Activated CD4-positive, alpha-beta T cell treated with anti-CD3 and anti-CD28 coated beads, Interleukin-2, amount 10 ng/mL, durations not matched to agents 7 days and 5 days (primary cell): ENCODE measurements at regions not wholly inside any gene's neighbourhood (a gene's known extent, or its start where the extent isn't known, plus 50 kb on each side); places are given as distances from the start of the nearest gene placed in this dataset.

ENCODE experiments used
- CTCF ChIA-PET: fragments of 350-600 bp; sonication (Branson Sonifier 250); formaldehyde crosslinking; loops from one replicate; lab custom pipeline; 2021; ENCODE audit warnings: antibody characterized with exemption; lab: Charles Lee
- POLR2A ChIA-PET: fragments of 350-600 bp; sonication (Branson Sonifier 250); formaldehyde crosslinking; loops from one replicate; lab custom pipeline; 2021; ENCODE audit warnings: antibody characterized with exemption; lab: Charles Lee
- DNase-seq: peaks from one replicate; pipeline ENCODE4 v3.0.0-alpha.2; 2020
- H3K27ac Mint-ChIP-seq: one replicate; pipeline ENCODE4 v1.8.0; 2021; ENCODE audit warnings: mild to moderate bottlenecking, moderate library complexity, mixed read lengths
- H3K27me3 Mint-ChIP-seq: one replicate; pipeline ENCODE4 v1.8.0; 2021; ENCODE audit warnings: mixed read lengths
- H3K36me3 Mint-ChIP-seq: one replicate; pipeline ENCODE4 v1.8.0; 2021; ENCODE audit warnings: low read depth, mixed read lengths
- H3K4me1 Mint-ChIP-seq: one replicate; pipeline ENCODE4 v1.8.0; 2021; ENCODE audit warnings: mixed read lengths
- H3K4me3 Mint-ChIP-seq: one replicate; pipeline ENCODE4 v1.8.0; 2021; ENCODE audit warnings: mild to moderate bottlenecking, moderate library complexity, mixed read lengths
- H3K9me3 Mint-ChIP-seq: one replicate; pipeline ENCODE4 v1.8.0; 2021; ENCODE audit warnings: mixed read lengths

GRCh38 chr5:57592236-57592635, 109.6 kb upstream of the ACTBL2 start:
- DNase-seq: no peak
- no peak overlapping the region for H3K4me3 Mint-ChIP-seq
- H3K9me3 Mint-ChIP-seq: peaks cover 4% of the 10 kb centered on the region
- no peaks in the 10 kb centered on the region for H3K4me1 Mint-ChIP-seq
- ChIA-PET CTCF (no interaction called here), POLR2A (no interaction called here)
- H3K36me3 Mint-ChIP-seq: no peaks in the 10 kb centered on the region
- H3K27ac Mint-ChIP-seq: no peak overlapping the region
- H3K27me3 Mint-ChIP-seq: no peaks in the 10 kb centered on the region

- DNase-seq: no peak
- H3K27me3 Mint-ChIP-seq: no peaks in the 10 kb centered on the region
- no peaks in the 10 kb centered on the region for H3K36me3 Mint-ChIP-seq
- no peak overlapping the region for H3K27ac Mint-ChIP-seq
- no peak overlapping the region for H3K4me3 Mint-ChIP-seq
- H3K4me1 Mint-ChIP-seq: no peaks in the 10 kb centered on the region
- ChIA-PET POLR2A (no interaction called here), CTCF (no interaction called here)
- H3K9me3 Mint-ChIP-seq: peaks cover 4% of the 10 kb centered on the region
Measured at GRCh38 chr5:57586649-57587048, 104.0 kb upstream of the ACTBL2 start.

DNA sequence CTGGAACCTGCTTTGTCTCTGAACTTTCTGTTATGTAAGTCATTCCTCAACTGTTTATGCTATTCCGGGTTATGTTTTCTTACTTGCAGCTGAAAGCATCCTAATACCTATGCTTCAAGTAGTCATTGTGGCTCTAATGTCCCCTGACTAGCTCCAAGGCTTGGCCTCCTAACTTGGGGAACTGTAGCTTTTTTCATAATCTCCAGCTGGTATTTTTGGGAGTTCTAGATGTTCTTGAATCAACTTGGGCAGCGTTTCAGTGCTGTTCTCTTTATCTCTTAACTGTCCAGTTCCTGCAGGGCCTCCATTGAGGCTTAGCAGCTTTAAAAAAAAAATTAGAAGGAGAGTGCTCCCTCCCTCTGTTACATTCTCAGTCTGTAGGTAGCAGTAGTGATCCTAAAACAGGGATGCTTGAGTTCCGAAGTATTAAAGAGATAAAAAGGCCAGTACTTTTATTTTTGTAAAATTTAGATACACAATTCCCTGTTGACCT, 100.0 kb upstream of the ACTBL2 start:
- no peak for DNase-seq
- Mint-ChIP-seq H3K27me3 (no peaks in the 10 kb centered on the region), H3K27ac (no peak overlapping the region), H3K9me3 (peaks cover 4% of the 10 kb centered on the region), H3K4me3 (no peak overlapping the region), H3K36me3 (no peaks in the 10 kb centered on the region), H3K4me1 (no peaks in the 10 kb centered on the region)
- ChIA-PET CTCF (interaction anchor here (0.8 kb wide), 1 partner anchor 18 kb away, joined by 3 read pairs; no protein-coding TSS in a partner anchor), POLR2A (no interaction called here)

DNA sequence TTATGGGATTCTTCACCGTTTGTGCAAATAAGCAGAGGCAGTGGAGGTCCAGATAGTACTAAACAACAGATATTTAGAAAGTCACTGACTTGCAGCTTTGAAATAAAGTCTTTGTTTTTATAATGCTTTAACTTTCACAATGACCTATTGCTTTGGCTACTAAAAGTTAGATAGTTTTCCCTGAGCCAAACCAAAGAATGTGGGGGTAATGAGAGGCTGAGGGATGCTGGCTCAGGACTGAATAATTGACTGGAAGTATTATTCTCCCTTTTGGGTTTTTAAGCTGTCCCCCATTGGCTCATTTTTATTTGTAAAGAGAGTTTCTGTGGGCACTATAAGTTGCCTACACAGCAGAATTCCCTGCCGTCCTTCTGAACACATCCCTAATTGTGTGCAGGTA, 99.2 kb upstream of the ACTBL2 start:
- Mint-ChIP-seq H3K27ac (no peak overlapping the region), H3K4me1 (no peaks in the 10 kb centered on the region), H3K9me3 (no peaks in the 10 kb centered on the region), H3K36me3 (no peaks in the 10 kb centered on the region), H3K4me3 (no peak overlapping the region), H3K27me3 (no peaks in the 10 kb centered on the region)
- ChIA-PET CTCF (interaction anchor here (0.7 to 0.8 kb wide), 2 partner anchors 17 to 26 kb away, joined by 3 read pairs; no protein-coding TSS in a partner anchor), POLR2A (no interaction called here)
- no peak for DNase-seq

DNA sequence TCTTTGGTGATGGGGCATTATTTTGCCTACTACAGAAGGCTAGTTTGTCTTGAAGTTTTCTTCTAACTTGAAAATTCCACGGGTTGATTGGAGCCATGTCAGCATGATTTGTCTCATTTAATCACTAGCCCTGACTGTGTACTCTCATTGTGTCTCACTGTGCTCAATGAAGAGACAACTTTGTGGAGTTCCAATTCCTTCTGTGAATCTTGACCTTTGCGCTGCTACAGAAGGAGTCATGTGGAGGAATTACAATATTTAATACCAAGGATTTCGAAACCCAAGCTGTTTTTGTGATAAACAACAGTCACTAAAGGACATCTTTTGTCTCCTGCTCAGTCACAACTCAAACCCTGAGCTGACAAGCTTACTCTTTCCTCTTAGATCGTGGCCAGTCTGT, 98.6 kb upstream of the ACTBL2 start:
- Mint-ChIP-seq H3K4me3 (no peak overlapping the region), H3K27ac (no peak overlapping the region), H3K27me3 (no peaks in the 10 kb centered on the region), H3K9me3 (no peaks in the 10 kb centered on the region), H3K4me1 (no peaks in the 10 kb centered on the region), H3K36me3 (no peaks in the 10 kb centered on the region)
- ChIA-PET POLR2A (no interaction called here), CTCF (interaction anchor here (0.7 kb wide), 1 partner anchor 26 kb away, joined by 3 read pairs; no protein-coding TSS in a partner anchor)
- no peak for DNase-seq

DNA sequence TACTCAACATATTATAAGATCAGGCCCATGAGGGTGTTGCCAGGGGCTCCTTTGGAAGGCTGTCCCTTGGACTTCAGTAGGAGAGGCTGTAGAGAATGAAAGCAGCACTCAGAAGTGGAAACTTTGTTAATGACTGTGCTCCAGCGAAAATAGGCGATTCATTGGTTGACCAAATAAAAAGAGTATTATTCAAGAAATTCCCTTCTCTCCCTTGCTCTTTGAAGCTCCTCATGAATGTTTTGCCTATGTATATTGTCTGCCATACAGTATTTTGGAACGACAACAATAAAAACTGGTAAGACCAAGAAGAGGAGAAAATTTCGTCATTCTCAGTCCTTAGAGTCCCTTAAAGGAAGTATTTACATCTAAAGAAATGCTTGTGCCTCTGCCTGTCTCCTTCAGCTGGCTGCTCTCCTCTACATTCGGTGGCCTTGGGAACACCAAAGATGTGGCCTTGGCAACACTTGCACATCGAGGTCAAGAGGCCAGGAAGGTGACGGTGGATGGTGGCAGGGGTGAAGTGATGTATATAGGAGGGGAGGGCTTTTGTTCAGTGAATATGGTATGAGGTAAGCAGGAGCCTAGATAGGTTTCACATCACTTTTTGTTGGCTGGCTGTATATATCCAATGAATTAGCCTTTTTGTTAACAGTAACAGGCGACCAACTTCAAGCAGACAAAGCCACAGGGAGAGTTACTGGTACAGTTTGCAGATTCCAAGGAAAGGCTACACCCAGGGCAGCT, 95.0 kb upstream of the ACTBL2 start:
- H3K4me1 Mint-ChIP-seq: no peaks in the 10 kb centered on the region
- peaks cover 3% of the 10 kb centered on the region for H3K27me3 Mint-ChIP-seq
- H3K4me3 Mint-ChIP-seq: no peak overlapping the region
- H3K36me3 Mint-ChIP-seq: no peaks in the 10 kb centered on the region
- no peak overlapping the region for H3K27ac Mint-ChIP-seq
- POLR2A ChIA-PET: no interaction called here
- CTCF ChIA-PET: no interaction called here
- H3K9me3 Mint-ChIP-seq: no peaks in the 10 kb centered on the region
- no peak for DNase-seq

DNA sequence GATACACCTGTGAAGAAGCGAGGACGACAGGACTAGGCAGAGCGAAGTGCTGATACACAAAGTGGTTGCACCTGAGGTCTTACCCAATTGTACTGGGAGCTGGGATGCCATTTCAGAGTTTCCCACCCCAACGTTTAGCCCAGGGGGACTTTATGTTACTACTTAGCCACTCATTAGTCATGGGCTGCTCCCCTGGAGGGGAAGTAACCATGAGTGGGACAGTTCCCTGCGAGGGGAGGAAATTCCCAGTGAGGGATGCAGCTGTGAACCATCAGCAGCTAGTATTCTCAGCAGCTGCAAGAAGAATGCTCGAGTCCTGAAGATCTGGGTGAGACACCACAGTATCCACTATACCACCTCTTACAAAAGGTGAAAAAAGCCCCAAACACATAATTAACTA, 93.7 kb upstream of the ACTBL2 start:
- ChIA-PET POLR2A (no interaction called here), CTCF (no interaction called here)
- Mint-ChIP-seq H3K27me3 (peaks cover 3% of the 10 kb centered on the region), H3K27ac (no peak overlapping the region), H3K4me1 (no peaks in the 10 kb centered on the region), H3K9me3 (no peaks in the 10 kb centered on the region), H3K36me3 (no peaks in the 10 kb centered on the region), H3K4me3 (no peak overlapping the region)
- no peak for DNase-seq

GRCh38 chr5:57575839-57576238, 93.2 kb upstream of the ACTBL2 start:
- peaks cover 3% of the 10 kb centered on the region for H3K27me3 Mint-ChIP-seq
- CTCF ChIA-PET: no interaction called here
- DNase-seq: no peak
- no peaks in the 10 kb centered on the region for H3K4me1 Mint-ChIP-seq
- no peaks in the 10 kb centered on the region for H3K9me3 Mint-ChIP-seq
- no peaks in the 10 kb centered on the region for H3K36me3 Mint-ChIP-seq
- POLR2A ChIA-PET: no interaction called here
- H3K4me3 Mint-ChIP-seq: no peak overlapping the region
- no peak overlapping the region for H3K27ac Mint-ChIP-seq

- ChIA-PET POLR2A (no interaction called here), CTCF (no interaction called here)
- H3K36me3 Mint-ChIP-seq: no peaks in the 10 kb centered on the region
- no peak overlapping the region for H3K4me3 Mint-ChIP-seq
- no peak overlapping the region for H3K27ac Mint-ChIP-seq
- no peaks in the 10 kb centered on the region for H3K4me1 Mint-ChIP-seq
- H3K9me3 Mint-ChIP-seq: no peaks in the 10 kb centered on the region
- peaks cover 6% of the 10 kb centered on the region for H3K27me3 Mint-ChIP-seq
- no peak for DNase-seq
Measured at GRCh38 chr5:57572461-57572860, 89.8 kb upstream of the ACTBL2 start.

DNA sequence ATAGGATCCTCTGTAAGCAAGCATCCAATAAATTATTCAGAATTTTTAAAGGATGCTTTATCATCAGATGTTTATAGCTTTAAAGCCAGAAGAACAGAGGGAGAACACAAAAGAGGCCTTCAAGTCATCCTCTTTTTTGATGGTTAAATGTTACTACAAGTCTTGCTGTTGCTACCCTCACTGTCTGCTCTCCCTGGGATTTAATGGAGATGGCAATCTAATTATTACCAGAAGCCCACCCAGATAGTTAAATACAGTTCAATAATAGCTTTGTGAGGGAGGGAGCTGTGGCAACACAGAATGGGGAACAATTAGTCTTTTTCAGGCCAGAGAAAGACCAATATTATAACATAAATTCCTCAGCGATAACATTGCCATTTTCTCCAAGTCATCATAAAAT, 87.0 kb upstream of the ACTBL2 start:
- CTCF ChIA-PET: no interaction called here
- no peak overlapping the region for H3K27ac Mint-ChIP-seq
- H3K27me3 Mint-ChIP-seq: peaks cover 4% of the 10 kb centered on the region
- no peaks in the 10 kb centered on the region for H3K9me3 Mint-ChIP-seq
- no peak for DNase-seq
- no peaks in the 10 kb centered on the region for H3K4me1 Mint-ChIP-seq
- no peak overlapping the region for H3K4me3 Mint-ChIP-seq
- H3K36me3 Mint-ChIP-seq: no peaks in the 10 kb centered on the region
- POLR2A ChIA-PET: no interaction called here

DNA sequence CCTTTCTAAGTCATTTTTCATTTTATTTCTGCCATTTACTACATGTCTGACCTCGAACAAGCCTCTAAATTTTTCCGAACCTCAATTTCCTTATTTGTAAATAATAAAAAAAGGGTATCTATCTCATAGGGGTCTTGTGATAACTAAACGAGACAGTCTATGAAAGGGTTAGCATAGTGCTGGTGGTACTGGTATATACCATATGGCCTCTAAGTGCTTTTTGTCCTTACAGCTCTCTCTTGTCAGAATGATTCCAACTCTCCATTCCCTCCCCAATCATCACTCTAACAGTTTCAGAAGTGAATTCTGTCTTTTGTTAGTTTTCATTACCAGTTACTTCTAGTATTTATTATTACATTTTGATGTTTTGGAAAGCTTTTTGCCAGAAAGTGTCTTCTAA, 85.5 kb upstream of the ACTBL2 start:
- no peak for DNase-seq
- Mint-ChIP-seq H3K36me3 (no peaks in the 10 kb centered on the region), H3K9me3 (no peaks in the 10 kb centered on the region), H3K27me3 (peaks cover 8% of the 10 kb centered on the region), H3K4me3 (no peak overlapping the region), H3K4me1 (no peaks in the 10 kb centered on the region), H3K27ac (no peak overlapping the region)
- POLR2A ChIA-PET: no interaction called here
- CTCF ChIA-PET: no interaction called here

DNA sequence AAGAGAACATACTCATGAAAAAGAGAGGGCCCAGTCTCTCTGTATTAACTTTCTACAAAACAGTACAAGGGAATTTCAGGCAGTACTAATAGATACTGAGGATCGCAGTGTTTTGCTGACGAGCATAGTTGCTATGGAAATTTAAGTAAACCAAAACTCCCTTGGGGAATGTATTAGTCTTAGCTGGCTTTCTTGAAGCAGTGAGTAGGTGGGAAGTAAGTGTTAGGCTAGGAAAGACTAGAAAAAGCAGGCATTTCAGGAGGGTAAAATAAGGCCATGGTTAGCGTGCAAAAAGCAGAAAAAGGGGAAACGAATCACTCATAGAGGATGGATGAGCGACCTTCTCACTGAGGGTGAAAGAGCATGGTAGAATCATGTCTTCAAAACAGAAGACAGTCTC, 84.3 kb upstream of the ACTBL2 start:
- ChIA-PET CTCF (no interaction called here), POLR2A (no interaction called here)
- Mint-ChIP-seq H3K4me3 (no peak overlapping the region), H3K9me3 (no peaks in the 10 kb centered on the region), H3K27ac (no peak overlapping the region), H3K4me1 (no peaks in the 10 kb centered on the region), H3K36me3 (no peaks in the 10 kb centered on the region), H3K27me3 (peaks cover 15% of the 10 kb centered on the region)
- no peak for DNase-seq

- Mint-ChIP-seq H3K9me3 (no peaks in the 10 kb centered on the region), H3K4me1 (no peaks in the 10 kb centered on the region)
Measured at GRCh38 chr5:57561231-57561842, 78.7 kb upstream of the ACTBL2 start.

More at GRCh38 chr5:57561231-57561842, 78.7 kb upstream of the ACTBL2 start:
- ChIA-PET CTCF (no interaction called here), POLR2A (no interaction called here)
- no peaks in the 10 kb centered on the region for H3K36me3 Mint-ChIP-seq
- DNase-seq: no peak
- H3K27me3 Mint-ChIP-seq: peaks cover 14% of the 10 kb centered on the region
- H3K27ac Mint-ChIP-seq: no peak overlapping the region
- H3K4me3 Mint-ChIP-seq: no peak overlapping the region
